ENCODE measurements at regions not wholly inside any gene's neighbourhood (a gene's known extent, or its start where the extent isn't known, plus 50 kb on each side); places are given as distances from the start of the nearest gene placed in this dataset.

- no peaks in the 10 kb centered on the region for H3K9me3 ChIP-seq (ENCODE audit: control insufficient read depth in 4 of 4, low read length in 3 of 4)
- H3K4me1 ChIP-seq (ENCODE audit: control insufficient read depth in 4 of 4, insufficient read depth in 4 of 4, low read length in 3 of 4): no peaks in the 10 kb centered on the region
- TF ChIP-seq HNF4A (conservative IDR thresholded peaks at IDR 0.05) (no peak), CTCF (IDR thresholded peaks at IDR 0.05; ENCODE audit: low read depth, low read length, missing input control) (no peak), TAF1 (conservative IDR thresholded peaks at IDR 0.05) (no peak), FOXA2 (IDR thresholded peaks at IDR 0.05) (no peak), SP1 (IDR thresholded peaks at IDR 0.05) (no peak), EGR1 (IDR thresholded peaks at IDR 0.05; ENCODE audit: low read depth in 2 of 2) (no peak), GABPA (IDR thresholded peaks at IDR 0.05 in 1 of 2, conservative IDR thresholded peaks at IDR 0.05 in 1 of 2) (no peak), ZBTB33 (IDR thresholded peaks at IDR 0.05) (no peak), JUND (IDR thresholded peaks at IDR 0.05) (no peak), HNF4G (IDR thresholded peaks at IDR 0.05) (no peak), RAD21 (IDR thresholded peaks at IDR 0.05) (no peak), NR2F2 (IDR thresholded peaks at IDR 0.05) (no peak)
- TF ChIP-seq, protein P1, sequence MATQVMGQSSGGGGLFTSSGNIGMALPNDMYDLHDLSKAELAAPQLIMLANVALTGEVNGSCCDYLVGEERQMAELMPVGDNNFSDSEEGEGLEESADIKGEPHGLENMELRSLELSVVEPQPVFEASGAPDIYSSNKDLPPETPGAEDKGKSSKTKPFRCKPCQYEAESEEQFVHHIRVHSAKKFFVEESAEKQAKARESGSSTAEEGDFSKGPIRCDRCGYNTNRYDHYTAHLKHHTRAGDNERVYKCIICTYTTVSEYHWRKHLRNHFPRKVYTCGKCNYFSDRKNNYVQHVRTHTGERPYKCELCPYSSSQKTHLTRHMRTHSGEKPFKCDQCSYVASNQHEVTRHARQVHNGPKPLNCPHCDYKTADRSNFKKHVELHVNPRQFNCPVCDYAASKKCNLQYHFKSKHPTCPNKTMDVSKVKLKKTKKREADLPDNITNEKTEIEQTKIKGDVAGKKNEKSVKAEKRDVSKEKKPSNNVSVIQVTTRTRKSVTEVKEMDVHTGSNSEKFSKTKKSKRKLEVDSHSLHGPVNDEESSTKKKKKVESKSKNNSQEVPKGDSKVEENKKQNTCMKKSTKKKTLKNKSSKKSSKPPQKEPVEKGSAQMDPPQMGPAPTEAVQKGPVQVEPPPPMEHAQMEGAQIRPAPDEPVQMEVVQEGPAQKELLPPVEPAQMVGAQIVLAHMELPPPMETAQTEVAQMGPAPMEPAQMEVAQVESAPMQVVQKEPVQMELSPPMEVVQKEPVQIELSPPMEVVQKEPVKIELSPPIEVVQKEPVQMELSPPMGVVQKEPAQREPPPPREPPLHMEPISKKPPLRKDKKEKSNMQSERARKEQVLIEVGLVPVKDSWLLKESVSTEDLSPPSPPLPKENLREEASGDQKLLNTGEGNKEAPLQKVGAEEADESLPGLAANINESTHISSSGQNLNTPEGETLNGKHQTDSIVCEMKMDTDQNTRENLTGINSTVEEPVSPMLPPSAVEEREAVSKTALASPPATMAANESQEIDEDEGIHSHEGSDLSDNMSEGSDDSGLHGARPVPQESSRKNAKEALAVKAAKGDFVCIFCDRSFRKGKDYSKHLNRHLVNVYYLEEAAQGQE (IDR thresholded peaks at IDR 0.05): no peak
- TF ChIP-seq, protein P2, sequence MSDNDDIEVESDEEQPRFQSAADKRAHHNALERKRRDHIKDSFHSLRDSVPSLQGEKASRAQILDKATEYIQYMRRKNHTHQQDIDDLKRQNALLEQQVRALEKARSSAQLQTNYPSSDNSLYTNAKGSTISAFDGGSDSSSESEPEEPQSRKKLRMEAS (IDR thresholded peaks at IDR 0.05): no peak
- TF ChIP-seq, protein P3, sequence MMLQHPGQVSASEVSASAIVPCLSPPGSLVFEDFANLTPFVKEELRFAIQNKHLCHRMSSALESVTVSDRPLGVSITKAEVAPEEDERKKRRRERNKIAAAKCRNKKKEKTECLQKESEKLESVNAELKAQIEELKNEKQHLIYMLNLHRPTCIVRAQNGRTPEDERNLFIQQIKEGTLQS (IDR thresholded peaks at IDR 0.05): no peak
- no peak overlapping the region for H3K27ac ChIP-seq (ENCODE audit: low read depth in 1 of 2, low read length in 2 of 2)
- H3K9ac ChIP-seq (ENCODE audit: low read depth in 1 of 2, low read length in 2 of 2): no peak overlapping the region
- no peak overlapping the region for H3K4me3 ChIP-seq (ENCODE audit: low read depth in 1 of 3, low read length in 3 of 3)
- DNase-seq (ENCODE audit: low spot score): no peak
- H3K27me3 ChIP-seq (ENCODE audit: control insufficient read depth in 4 of 4, insufficient read depth in 4 of 4, low read length in 3 of 4): peaks cover 0 to 3% (median 0%) of the 10 kb centered on the region in 4 donors
- H3K36me3 ChIP-seq (ENCODE audit: control insufficient read depth in 4 of 4, insufficient read depth in 3 of 4, low read depth in 1 of 4, low read length in 3 of 4): no peaks in the 10 kb centered on the region
- 76% methylated on average over 2 of the region's 2 CpGs for whole genome bisulfite sequencing
Measured at GRCh38 chr17:70290770-70291169, 121.4 kb downstream of the KCNJ2 start.

DNA sequence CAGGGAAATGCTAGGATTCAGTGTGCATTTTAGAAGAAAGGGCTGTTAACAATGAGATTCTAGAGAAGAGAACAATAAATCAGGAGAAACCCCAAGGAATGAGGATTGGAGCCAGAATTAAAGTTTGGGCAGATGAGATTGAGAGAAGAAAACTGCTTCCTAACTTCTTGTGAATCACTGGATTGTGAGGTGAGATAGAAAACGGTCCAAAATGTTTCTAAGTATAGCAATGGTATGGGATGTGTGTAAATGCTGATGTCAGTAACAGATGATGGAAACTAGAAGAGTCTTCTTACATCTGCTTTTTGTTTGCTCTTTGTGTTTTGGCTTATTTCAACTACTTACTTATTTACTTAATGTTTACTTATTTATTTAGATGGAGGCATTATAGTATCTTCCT is 123.0 kb downstream of the KCNJ2 start:
- no peak overlapping the region for H3K4me3 ChIP-seq (ENCODE audit: low read depth in 1 of 3, low read length in 3 of 3)
- H3K27ac ChIP-seq (ENCODE audit: low read depth in 1 of 2, low read length in 2 of 2): no peak overlapping the region
- H3K27me3 ChIP-seq (ENCODE audit: control insufficient read depth in 4 of 4, insufficient read depth in 4 of 4, low read length in 3 of 4): peaks cover 0 to 3% (median 0%) of the 10 kb centered on the region in 4 donors
- DNase-seq (ENCODE audit: low spot score): no peak
- peaks cover 0 to 2% (median 0%) of the 10 kb centered on the region in 4 donors for H3K9me3 ChIP-seq (ENCODE audit: control insufficient read depth in 4 of 4, low read length in 3 of 4)
- 64% methylated on average over 1 of the region's 1 CpG for WGBS
- H3K4me1 ChIP-seq (ENCODE audit: control insufficient read depth in 4 of 4, insufficient read depth in 4 of 4, low read length in 3 of 4): no peaks in the 10 kb centered on the region
- no peak overlapping the region for H3K9ac ChIP-seq (ENCODE audit: low read depth in 1 of 2, low read length in 2 of 2)
- no peaks in the 10 kb centered on the region for H3K36me3 ChIP-seq (ENCODE audit: control insufficient read depth in 4 of 4, insufficient read depth in 3 of 4, low read depth in 1 of 4, low read length in 3 of 4)
- TF ChIP-seq CTCF (IDR thresholded peaks at IDR 0.05; ENCODE audit: low read depth, low read length, missing input control) (no peak), SP1 (IDR thresholded peaks at IDR 0.05) (no peak), FOXA2 (IDR thresholded peaks at IDR 0.05) (no peak), YY1 (IDR thresholded peaks at IDR 0.05) (no peak), TAF1 (conservative IDR thresholded peaks at IDR 0.05) (no peak), NR2F2 (IDR thresholded peaks at IDR 0.05) (no peak)
- TF ChIP-seq, protein P1 (IDR thresholded peaks at IDR 0.05): no peak

Data from liver (tissue), 8 donors.